Inferior parietal cortex (tissue), 1 donor: ENCODE measurements at regions not wholly inside any gene's neighbourhood (a gene's known extent, or its start where the extent isn't known, plus 50 kb on each side); places are given as distances from the start of the nearest gene placed in this dataset.

Source experiments
- DNase-seq: peaks from one replicate; pipeline ENCODE4 v3.0.0-alpha.2; 2016; ENCODE audit errors: extremely low spot score

DNA sequence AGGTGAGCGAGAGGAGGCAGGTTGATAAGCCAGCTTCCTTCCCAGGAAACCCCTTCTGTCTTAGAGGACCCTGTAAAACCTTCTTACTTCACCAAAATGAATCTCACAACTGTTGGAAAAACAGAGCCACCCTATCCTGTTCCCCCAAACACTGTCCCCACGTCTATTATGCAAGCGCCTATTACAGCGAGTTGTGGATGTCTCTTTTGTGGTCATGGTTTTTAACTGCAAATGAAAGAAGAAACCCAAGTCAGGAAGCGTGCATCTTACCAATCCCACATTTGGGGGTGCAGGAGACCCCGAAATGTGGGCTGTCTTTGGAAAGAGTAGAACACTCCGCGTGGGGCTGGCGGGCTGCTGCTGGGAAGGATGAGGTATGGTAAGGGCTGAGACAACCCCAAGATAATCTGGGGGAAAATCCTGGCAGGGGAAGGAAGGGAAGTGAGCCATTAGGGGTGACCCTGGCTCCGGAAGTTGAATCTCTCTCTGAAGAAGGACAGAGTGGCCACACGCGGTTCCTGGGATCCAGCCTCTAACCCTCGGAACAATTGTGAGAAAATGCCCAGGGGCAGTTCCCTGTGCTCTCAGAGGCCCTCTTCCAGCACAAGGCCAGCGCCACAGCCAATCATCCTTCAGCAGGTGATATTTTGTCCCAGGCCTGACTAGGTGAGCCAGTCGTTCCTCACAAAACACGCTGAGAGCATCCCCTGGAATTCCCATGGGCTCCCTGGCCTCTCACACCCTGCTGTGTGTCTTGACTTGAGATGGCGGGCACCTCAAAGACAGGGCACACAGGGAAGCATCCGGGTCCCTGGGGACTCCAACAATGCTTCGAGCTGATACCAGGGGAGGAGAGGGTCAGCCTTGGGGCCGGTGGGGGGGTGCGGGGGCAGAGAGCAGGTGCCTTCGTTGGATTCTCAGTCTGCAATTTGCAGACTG lies 168.5 kb upstream of the IRF2BP2 start:
- no peak for DNase-seq

DNA sequence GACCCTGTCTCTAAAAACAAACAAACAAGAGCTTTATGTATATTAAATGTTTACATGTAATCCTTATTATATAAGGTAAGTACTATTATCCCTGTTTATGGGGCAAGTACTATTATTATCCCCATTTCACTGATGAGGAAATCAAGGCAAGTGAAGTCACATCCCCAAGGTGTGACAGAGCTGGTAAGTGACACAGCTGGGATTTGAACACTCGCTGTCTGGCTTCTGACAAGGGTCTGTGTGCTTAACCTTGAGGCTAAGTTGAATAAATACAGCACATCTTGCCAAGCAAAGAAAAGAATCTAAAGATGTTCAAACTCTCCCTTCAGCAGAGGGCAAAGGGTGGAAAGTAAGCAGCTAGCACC lies 167.9 kb upstream of the IRF2BP2 start:
- no peak for DNase-seq

- peak; percentile 18 for DNase-seq
Observed at GRCh38 chr1:234776876-234777855, 167.2 kb upstream of the IRF2BP2 start.

GRCh38 chr1:234776256-234776875 lies 166.4 kb upstream of the IRF2BP2 start:
- no peak for DNase-seq

- DNase-seq: no peak
Observed at GRCh38 chr1:234775477-234776246, 165.7 kb upstream of the IRF2BP2 start.

DNA sequence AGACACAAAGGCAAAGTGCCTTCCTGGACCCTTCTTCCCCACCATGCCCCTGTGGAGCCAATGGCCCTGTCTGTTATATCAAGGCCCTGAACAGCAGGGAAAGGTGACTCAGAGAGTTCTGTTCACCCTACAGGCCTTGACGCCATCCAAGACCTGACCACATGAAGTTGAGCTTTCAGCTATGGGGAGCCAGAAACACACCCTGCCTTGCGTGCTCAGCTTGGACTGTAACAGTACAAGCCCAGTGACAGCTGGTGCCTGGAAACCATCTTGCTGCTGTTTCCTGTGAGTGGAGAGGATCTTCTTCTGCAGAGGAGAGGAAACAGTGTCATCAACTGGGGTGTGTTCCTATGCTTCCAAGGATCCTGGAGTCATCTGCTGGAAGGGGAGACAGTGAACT lies 165.0 kb upstream of the IRF2BP2 start:
- no peak for DNase-seq

- no peak for DNase-seq
Observed at GRCh38 chr1:234773936-234774677, 164.1 kb upstream of the IRF2BP2 start.

- peak; percentile 56 for DNase-seq
Observed at GRCh38 chr1:234772345-234773147, 162.6 kb upstream of the IRF2BP2 start.

GRCh38 chr1:234771642-234772344 lies 161.8 kb upstream of the IRF2BP2 start:
- DNase-seq: no peak

GRCh38 chr1:234770924-234771540 lies 161.1 kb upstream of the IRF2BP2 start:
- no peak for DNase-seq

DNA sequence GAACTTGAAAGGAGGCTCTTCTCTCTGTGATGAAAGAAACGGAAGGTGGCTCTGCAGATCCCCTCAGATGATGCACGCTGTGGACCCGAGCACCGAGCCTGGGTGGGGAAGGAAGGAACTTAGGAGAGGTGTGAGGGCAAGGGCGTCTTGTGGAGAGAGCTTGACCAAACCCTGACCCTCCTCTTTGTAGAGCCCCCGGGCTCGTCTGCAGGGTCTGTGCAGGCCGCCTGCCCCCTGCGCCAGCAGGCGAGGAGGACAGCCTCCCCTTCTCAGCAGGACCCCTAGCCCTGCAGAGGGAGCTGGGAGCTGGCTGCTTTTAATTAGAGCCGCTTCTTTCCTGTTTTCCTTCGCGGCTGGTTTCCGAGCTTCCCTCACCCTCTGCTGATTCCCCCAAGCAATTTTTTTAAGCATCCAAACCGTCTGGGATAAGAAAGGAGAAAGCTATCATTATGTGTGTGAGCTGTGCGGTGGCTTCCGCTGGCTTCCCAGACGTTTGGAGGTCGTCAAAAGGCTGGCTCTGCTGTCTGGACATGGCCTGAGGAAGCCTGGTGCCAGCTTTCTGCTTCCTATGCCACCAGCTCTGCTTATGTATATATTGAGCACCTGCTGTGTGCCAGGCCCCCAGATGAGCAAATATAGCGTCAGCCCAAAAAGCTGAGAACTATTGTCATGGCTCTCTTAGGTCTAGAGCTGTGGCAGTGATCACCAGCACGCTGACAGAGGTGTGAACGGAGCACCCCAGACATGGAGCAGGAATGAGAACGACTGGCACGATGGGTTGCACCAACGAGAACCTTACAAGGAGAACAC lies 160.2 kb upstream of the IRF2BP2 start:
- no peak for DNase-seq

GRCh38 chr1:234769284-234769985 lies 159.5 kb upstream of the IRF2BP2 start:
- no peak for DNase-seq

DNA sequence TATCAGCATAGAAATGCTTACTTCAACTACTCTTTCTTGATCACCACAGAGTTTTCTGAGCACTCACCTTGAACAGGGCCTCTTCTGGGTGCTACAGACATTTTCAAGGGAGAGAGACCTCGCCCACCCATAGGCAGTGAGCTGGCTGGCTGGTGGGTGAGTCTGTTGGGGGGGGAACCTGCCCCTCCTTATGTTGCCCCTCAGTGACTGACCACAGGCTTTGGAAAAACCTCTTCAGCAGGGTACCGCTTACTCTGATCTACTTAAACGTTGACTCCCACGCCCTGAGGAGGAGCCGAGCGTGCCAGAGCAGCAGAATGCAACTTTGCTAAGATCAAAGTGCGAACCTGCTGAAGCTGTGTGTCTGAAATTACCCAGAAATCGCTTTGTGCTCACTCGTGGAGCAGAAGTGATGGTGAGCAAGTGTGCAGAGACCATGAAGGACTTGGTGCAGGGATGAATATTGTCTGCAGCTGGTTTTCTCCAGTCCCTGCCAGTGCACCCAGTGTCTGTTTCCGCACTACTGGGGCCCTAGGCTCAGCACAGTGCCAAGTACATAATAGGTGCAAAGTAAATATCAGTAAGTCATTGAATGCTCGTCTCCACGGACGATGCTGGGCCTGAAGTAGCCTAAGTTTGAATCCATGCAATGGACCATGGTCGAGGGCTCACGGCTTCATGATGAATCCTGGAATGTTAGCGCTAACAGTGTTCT lies 158.7 kb upstream of the IRF2BP2 start:
- no peak for DNase-seq

- DNase-seq: no peak
Observed at GRCh38 chr1:234768171-234768568, 158.2 kb upstream of the IRF2BP2 start.

GRCh38 chr1:234765672-234766071 lies 155.7 kb upstream of the IRF2BP2 start:
- no peak for DNase-seq

DNA sequence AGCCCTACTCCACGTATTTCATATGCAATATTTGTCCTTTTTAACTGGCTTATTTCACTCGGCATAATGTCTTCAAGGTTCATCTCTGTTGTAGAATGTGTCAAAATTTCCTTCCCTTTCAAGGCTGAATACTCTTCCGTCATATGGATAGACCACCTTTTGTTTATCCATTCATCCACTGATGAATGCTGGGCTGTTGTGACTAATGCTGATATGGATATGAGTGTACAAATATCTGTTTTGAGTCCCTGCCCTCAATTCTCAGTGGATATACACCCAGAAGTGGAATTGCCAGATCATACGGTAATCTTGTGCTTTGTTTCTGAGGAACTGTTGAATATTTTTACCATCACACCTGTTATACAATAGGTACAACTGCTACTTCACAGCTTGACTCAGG lies 155.2 kb upstream of the IRF2BP2 start:
- DNase-seq: no peak
